ENCODE measurements at regions not wholly inside any gene's neighbourhood (a gene's known extent, or its start where the extent isn't known, plus 50 kb on each side); places are given as distances from the start of the nearest gene placed in this dataset.

- H3K4me3 ChIP-seq (ENCODE audit: low read depth, low read length) = no peak overlapping the region
- ChIA-PET CTCF (no interaction called here), POLR2A (no interaction called here)
- no peaks in the 10 kb centered on the region for H3K4me1 ChIP-seq (ENCODE audit: control insufficient read depth, insufficient read depth, low read length)
- H3K27ac ChIP-seq (ENCODE audit: extremely low read depth, low read depth, low read length) = no peak overlapping the region
- no peak for TF ChIP-seq OVOL3 (tag by site-specific recombination; IDR thresholded peaks at IDR 0.05)
- no peak for TF ChIP-seq ZBTB48 (tag by site-specific recombination; IDR thresholded peaks at IDR 0.05)
- no peak for TF ChIP-seq SALL2 (tag by site-specific recombination; IDR thresholded peaks at IDR 0.05; ENCODE audit: borderline replicate concordance)
- no peak for TF ChIP-seq ZNF48 (tag by site-specific recombination; IDR thresholded peaks at IDR 0.05)
- TF ChIP-seq, protein P1, sequence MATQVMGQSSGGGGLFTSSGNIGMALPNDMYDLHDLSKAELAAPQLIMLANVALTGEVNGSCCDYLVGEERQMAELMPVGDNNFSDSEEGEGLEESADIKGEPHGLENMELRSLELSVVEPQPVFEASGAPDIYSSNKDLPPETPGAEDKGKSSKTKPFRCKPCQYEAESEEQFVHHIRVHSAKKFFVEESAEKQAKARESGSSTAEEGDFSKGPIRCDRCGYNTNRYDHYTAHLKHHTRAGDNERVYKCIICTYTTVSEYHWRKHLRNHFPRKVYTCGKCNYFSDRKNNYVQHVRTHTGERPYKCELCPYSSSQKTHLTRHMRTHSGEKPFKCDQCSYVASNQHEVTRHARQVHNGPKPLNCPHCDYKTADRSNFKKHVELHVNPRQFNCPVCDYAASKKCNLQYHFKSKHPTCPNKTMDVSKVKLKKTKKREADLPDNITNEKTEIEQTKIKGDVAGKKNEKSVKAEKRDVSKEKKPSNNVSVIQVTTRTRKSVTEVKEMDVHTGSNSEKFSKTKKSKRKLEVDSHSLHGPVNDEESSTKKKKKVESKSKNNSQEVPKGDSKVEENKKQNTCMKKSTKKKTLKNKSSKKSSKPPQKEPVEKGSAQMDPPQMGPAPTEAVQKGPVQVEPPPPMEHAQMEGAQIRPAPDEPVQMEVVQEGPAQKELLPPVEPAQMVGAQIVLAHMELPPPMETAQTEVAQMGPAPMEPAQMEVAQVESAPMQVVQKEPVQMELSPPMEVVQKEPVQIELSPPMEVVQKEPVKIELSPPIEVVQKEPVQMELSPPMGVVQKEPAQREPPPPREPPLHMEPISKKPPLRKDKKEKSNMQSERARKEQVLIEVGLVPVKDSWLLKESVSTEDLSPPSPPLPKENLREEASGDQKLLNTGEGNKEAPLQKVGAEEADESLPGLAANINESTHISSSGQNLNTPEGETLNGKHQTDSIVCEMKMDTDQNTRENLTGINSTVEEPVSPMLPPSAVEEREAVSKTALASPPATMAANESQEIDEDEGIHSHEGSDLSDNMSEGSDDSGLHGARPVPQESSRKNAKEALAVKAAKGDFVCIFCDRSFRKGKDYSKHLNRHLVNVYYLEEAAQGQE (tag by site-specific recombination; IDR thresholded peaks at IDR 0.05) = no peak
- TF ChIP-seq ZNF426 (tag by site-specific recombination; IDR thresholded peaks at IDR 0.05) = no peak
- TF ChIP-seq ZNF560 (tag by site-specific recombination; IDR thresholded peaks at IDR 0.05; ENCODE audit: borderline replicate concordance) = no peak
- TF ChIP-seq ZNF707 (tag by site-specific recombination; IDR thresholded peaks at IDR 0.05) = no peak
- TF ChIP-seq ZNF670 (tag by site-specific recombination; IDR thresholded peaks at IDR 0.05; ENCODE audit: low read depth) = no peak
- TF ChIP-seq GLIS2 (tag by site-specific recombination; IDR thresholded peaks at IDR 0.05) = no peak
- H3K9me3 ChIP-seq (ENCODE audit: control insufficient read depth, insufficient read depth, low read depth, low read length) = no peaks in the 10 kb centered on the region
- H3K36me3 ChIP-seq (ENCODE audit: control insufficient read depth in 2 of 2, insufficient read depth in 1 of 2, low read length in 2 of 2) = no peaks in the 10 kb centered on the region
These were observed 808.7 kb downstream of the KCNA4 start for GRCh38 chr11:29208117-29208516.

GRCh38 chr11:29200791-29201562, 815.9 kb downstream of the KCNA4 start:
- TF ChIP-seq OVOL3 (tag by site-specific recombination; IDR thresholded peaks at IDR 0.05) = no peak
- POLR2A ChIA-PET = no interaction called here
- H3K4me1 ChIP-seq (ENCODE audit: control insufficient read depth, insufficient read depth, low read length) = no peaks in the 10 kb centered on the region
- H3K36me3 ChIP-seq (ENCODE audit: control insufficient read depth in 2 of 2, insufficient read depth in 1 of 2, low read length in 2 of 2) = no peaks in the 10 kb centered on the region
- no peaks in the 10 kb centered on the region for H3K9me3 ChIP-seq (ENCODE audit: control insufficient read depth, insufficient read depth, low read depth, low read length)
- H3K4me3 ChIP-seq (ENCODE audit: low read depth, low read length) = no peak overlapping the region
- no peak overlapping the region for H3K27ac ChIP-seq (ENCODE audit: extremely low read depth, low read depth, low read length)
- CTCF ChIA-PET = no interaction called here

DNA sequence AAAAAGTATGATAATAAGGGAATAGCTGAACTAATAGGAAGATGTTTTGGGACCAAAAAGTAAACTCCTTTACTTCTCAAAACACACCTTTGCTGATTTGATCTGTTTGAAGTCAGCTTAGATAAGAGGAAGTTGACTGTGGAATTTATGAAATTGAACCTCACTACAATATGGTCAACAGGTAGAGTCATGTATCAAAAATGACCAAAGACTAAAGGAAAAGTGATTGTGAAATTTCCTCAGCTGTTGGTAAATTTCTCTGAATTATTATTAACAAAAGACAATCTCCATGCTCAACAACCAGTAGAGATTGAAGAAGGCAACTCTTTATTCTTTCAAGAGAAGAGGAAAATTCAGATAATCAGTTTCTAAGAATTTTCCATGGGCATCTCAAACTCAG, 826.5 kb downstream of the KCNA4 start:
- CTCF ChIA-PET = no interaction called here
- H3K36me3 ChIP-seq (ENCODE audit: control insufficient read depth in 2 of 2, insufficient read depth in 1 of 2, low read length in 2 of 2) = no peaks in the 10 kb centered on the region
- no peak overlapping the region for H3K4me3 ChIP-seq (ENCODE audit: low read depth, low read length)
- no peaks in the 10 kb centered on the region for H3K4me1 ChIP-seq (ENCODE audit: control insufficient read depth, insufficient read depth, low read length)
- no peak overlapping the region for H3K27ac ChIP-seq (ENCODE audit: extremely low read depth, low read depth, low read length)
- POLR2A ChIA-PET = no interaction called here
- H3K9me3 ChIP-seq (ENCODE audit: control insufficient read depth, insufficient read depth, low read depth, low read length) = no peaks in the 10 kb centered on the region
- TF ChIP-seq ZBTB21 (tag by site-specific recombination; IDR thresholded peaks at IDR 0.05) (no peak), ZNF157 (tag by site-specific recombination; IDR thresholded peaks at IDR 0.05) (no peak), ZNF112 (tag by site-specific recombination; IDR thresholded peaks at IDR 0.05) (no peak), ZNF292 (tag by site-specific recombination; IDR thresholded peaks at IDR 0.05; ENCODE audit: borderline replicate concordance, low read depth) (no peak), ZNF704 (tag by site-specific recombination; IDR thresholded peaks at IDR 0.05) (no peak), ZNF623 (tag by site-specific recombination; IDR thresholded peaks at IDR 0.05) (no peak), ZEB2 (tag by site-specific recombination; IDR thresholded peaks at IDR 0.05) (no peak), GFI1B (tag by site-specific recombination; IDR thresholded peaks at IDR 0.05) (no peak), ZNF521 (tag by site-specific recombination; IDR thresholded peaks at IDR 0.05) (no peak), ZNF596 (tag by site-specific recombination; IDR thresholded peaks at IDR 0.05) (no peak)
- TF ChIP-seq, protein P2, sequence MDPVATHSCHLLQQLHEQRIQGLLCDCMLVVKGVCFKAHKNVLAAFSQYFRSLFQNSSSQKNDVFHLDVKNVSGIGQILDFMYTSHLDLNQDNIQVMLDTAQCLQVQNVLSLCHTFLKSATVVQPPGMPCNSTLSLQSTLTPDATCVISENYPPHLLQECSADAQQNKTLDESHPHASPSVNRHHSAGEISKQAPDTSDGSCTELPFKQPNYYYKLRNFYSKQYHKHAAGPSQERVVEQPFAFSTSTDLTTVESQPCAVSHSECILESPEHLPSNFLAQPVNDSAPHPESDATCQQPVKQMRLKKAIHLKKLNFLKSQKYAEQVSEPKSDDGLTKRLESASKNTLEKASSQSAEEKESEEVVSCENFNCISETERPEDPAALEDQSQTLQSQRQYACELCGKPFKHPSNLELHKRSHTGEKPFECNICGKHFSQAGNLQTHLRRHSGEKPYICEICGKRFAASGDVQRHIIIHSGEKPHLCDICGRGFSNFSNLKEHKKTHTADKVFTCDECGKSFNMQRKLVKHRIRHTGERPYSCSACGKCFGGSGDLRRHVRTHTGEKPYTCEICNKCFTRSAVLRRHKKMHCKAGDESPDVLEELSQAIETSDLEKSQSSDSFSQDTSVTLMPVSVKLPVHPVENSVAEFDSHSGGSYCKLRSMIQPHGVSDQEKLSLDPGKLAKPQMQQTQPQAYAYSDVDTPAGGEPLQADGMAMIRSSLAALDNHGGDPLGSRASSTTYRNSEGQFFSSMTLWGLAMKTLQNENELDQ (tag by site-specific recombination; IDR thresholded peaks at IDR 0.05; ENCODE audit: low read depth) = no peak
- TF ChIP-seq, protein P3, sequence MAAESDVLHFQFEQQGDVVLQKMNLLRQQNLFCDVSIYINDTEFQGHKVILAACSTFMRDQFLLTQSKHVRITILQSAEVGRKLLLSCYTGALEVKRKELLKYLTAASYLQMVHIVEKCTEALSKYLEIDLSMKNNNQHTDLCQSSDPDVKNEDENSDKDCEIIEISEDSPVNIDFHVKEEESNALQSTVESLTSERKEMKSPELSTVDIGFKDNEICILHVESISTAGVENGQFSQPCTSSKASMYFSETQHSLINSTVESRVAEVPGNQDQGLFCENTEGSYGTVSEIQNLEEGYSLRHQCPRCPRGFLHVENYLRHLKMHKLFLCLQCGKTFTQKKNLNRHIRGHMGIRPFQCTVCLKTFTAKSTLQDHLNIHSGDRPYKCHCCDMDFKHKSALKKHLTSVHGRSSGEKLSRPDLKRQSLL (tag by site-specific recombination; IDR thresholded peaks at IDR 0.05) = no peak
